Natural killer cell (primary cell): ENCODE measurements at regions not wholly inside any gene's neighbourhood (a gene's known extent, or its start where the extent isn't known, plus 50 kb on each side); places are given as distances from the start of the nearest gene placed in this dataset.

Experiments used
- ATAC-seq, 3 donors: fragments of 150-1000 bp in 2 of 3; fragments of 200-7000 bp in 1 of 3; cut with Tn5 transposase; 1 replicate in 1 of 3; 2 replicates in 2 of 3; pipeline ENCODE4 v1.10.0; 2021; ENCODE audit warnings: mild to moderate bottlenecking in 2 of 3, moderate library complexity in 2 of 3
- DNase-seq, 2 donors: peaks; one replicate each; pipeline versions ENCODE4 v3.0.0 to v3.0.0-alpha.2; 2013 to 2021; ENCODE audit warnings: mixed read lengths in 1 of 2
- H3K27ac ChIP-seq: one replicate; pipeline ENCODE4 v1.5.1; 2013; ENCODE audit warnings: mild to moderate bottlenecking, low read length
- H3K27me3 ChIP-seq: one replicate; pipeline ENCODE4 v1.6.1; 2013; ENCODE audit warnings: low read length; ENCODE audit not compliant: control insufficient read depth, insufficient read depth
- H3K36me3 ChIP-seq: one replicate; pipeline ENCODE4 v1.6.1; 2013; ENCODE audit warnings: low read length; ENCODE audit not compliant: control insufficient read depth, insufficient read depth
- H3K4me1 ChIP-seq: one replicate; pipeline ENCODE4 v1.6.1; 2013; ENCODE audit warnings: low read length; ENCODE audit not compliant: control insufficient read depth, insufficient read depth
- H3K4me3 ChIP-seq: one replicate; pipeline ENCODE4 v1.5.1; 2013; ENCODE audit warnings: low read length
- H3K9me3 ChIP-seq: one replicate; pipeline ENCODE4 v1.6.1; 2013; ENCODE audit warnings: low read length; ENCODE audit not compliant: control insufficient read depth, insufficient read depth
- H3K27ac Mint-ChIP-seq, 2 donors: one replicate each; pipeline ENCODE4 v1.8.0; 2022; ENCODE audit warnings: mild to moderate bottlenecking in 2 of 2, mixed read lengths in 2 of 2, moderate library complexity in 1 of 2
- H3K27me3 Mint-ChIP-seq, 2 donors: one replicate each; pipeline ENCODE4 v1.8.0; 2022; ENCODE audit warnings: low read depth in 2 of 2, mixed read lengths in 2 of 2
- H3K36me3 Mint-ChIP-seq: one replicate; pipeline ENCODE4 v1.8.0; 2022; ENCODE audit warnings: mixed read lengths
- H3K4me1 Mint-ChIP-seq, 2 donors: one replicate each; pipeline ENCODE4 v1.8.0; 2022; ENCODE audit warnings: mixed read lengths in 2 of 2
- H3K4me3 Mint-ChIP-seq: one replicate; pipeline ENCODE4 v1.8.0; 2022; ENCODE audit warnings: mild to moderate bottlenecking, moderate library complexity, mixed read lengths
- H3K9me3 Mint-ChIP-seq, 2 donors: one replicate each; pipeline ENCODE4 v1.8.0; 2022; ENCODE audit warnings: mixed read lengths in 2 of 2
- CTCF ChIP-seq: fragments of 200-600 bp; IDR thresholded peaks from one replicate; pipeline ENCODE4 v1.8.0; 2022; ENCODE audit warnings: antibody characterized with exemption
- WGBS: methylation state at CpG from one replicate; pipeline ENCODE4 v1.1.7; 2013; ENCODE audit warnings: missing lambda C conversion rate; ENCODE audit not compliant: insufficient coverage; 5-methylcytosine and 5-hydroxymethylcytosine counted together
- intact Hi-C: fragments of 100-400 bp; cut with micrococcal nuclease; formaldehyde crosslinking; loops from one replicate; pipeline ENCODE4 v1.14.2; 2022

- H3K27me3 ChIP-seq = no peaks in the 10 kb centered on the region
- no peak overlapping the region for H3K27ac ChIP-seq
- H3K4me3 ChIP-seq = no peak overlapping the region
- intact Hi-C loops = no loop called here
- H3K36me3 ChIP-seq = no peaks in the 10 kb centered on the region
- no peak for TF ChIP-seq CTCF
- H3K4me1 Mint-ChIP-seq = no peaks in the 10 kb centered on the region
- H3K9me3 Mint-ChIP-seq = no peaks in the 10 kb centered on the region
- ATAC-seq (no peak), DNase-seq (no peak)
- H3K27me3 Mint-ChIP-seq = peaks cover 6 to 9% of the 10 kb centered on the region in 2 donors
- H3K36me3 Mint-ChIP-seq = no peaks in the 10 kb centered on the region
- no peak overlapping the region for H3K27ac Mint-ChIP-seq
- H3K4me1 ChIP-seq = no peaks in the 10 kb centered on the region
- no peak overlapping the region for H3K4me3 Mint-ChIP-seq
- H3K9me3 ChIP-seq = no peaks in the 10 kb centered on the region
- WGBS = 100% methylated on average over 2 of the region's 3 CpGs
Observed at GRCh38 chr2:145503511-145503910, 983.6 kb upstream of the ZEB2 start.

- Histone ChIP-seq H3K4me3 (no peak overlapping the region), H3K36me3 (no peaks in the 10 kb centered on the region), H3K9me3 (no peaks in the 10 kb centered on the region), H3K4me1 (no peaks in the 10 kb centered on the region), H3K27ac (no peak overlapping the region), H3K27me3 (no peaks in the 10 kb centered on the region)
- H3K36me3 Mint-ChIP-seq = no peaks in the 10 kb centered on the region
- TF ChIP-seq CTCF = no peak
- intact Hi-C loops = no loop called here
- H3K4me3 Mint-ChIP-seq = no peak overlapping the region
- 96% methylated on average over 3 of the region's 3 CpGs for WGBS
- peaks cover 6 to 9% of the 10 kb centered on the region in 2 donors for H3K27me3 Mint-ChIP-seq
- H3K27ac Mint-ChIP-seq = no peak overlapping the region
- no peaks in the 10 kb centered on the region for H3K4me1 Mint-ChIP-seq
- H3K9me3 Mint-ChIP-seq = no peaks in the 10 kb centered on the region
- DNase-seq (no peak), ATAC-seq (no peak)
Observed at GRCh38 chr2:145501920-145502319, 982.0 kb upstream of the ZEB2 start.

- TF ChIP-seq CTCF = no peak
- peaks cover 0 to 2% of the 10 kb centered on the region in 2 donors for H3K9me3 Mint-ChIP-seq
- no peaks in the 10 kb centered on the region for H3K4me1 Mint-ChIP-seq
- H3K9me3 ChIP-seq = no peaks in the 10 kb centered on the region
- H3K4me3 ChIP-seq = no peak overlapping the region
- no peaks in the 10 kb centered on the region for H3K4me1 ChIP-seq
- no peaks in the 10 kb centered on the region for H3K36me3 Mint-ChIP-seq
- no peak overlapping the region for H3K27ac ChIP-seq
- ATAC-seq (no peak), DNase-seq (no peak)
- H3K27me3 Mint-ChIP-seq = peaks cover 3 to 14% of the 10 kb centered on the region in 2 donors
- H3K27me3 ChIP-seq = no peaks in the 10 kb centered on the region
- no peak overlapping the region for H3K27ac Mint-ChIP-seq
- no CpG with 5 or more reads among the region's 3 CpGs for WGBS
- no peak overlapping the region for H3K4me3 Mint-ChIP-seq
- intact Hi-C loops = no loop called here
- no peaks in the 10 kb centered on the region for H3K36me3 ChIP-seq
Observed at GRCh38 chr2:145495590-145495989, 975.7 kb upstream of the ZEB2 start.

GRCh38 chr2:145494441-145494840 lies 974.5 kb upstream of the ZEB2 start:
- ATAC-seq (no peak), DNase-seq (no peak)
- Histone ChIP-seq H3K4me1 (no peaks in the 10 kb centered on the region), H3K36me3 (no peaks in the 10 kb centered on the region), H3K27me3 (no peaks in the 10 kb centered on the region), H3K9me3 (no peaks in the 10 kb centered on the region), H3K4me3 (no peak overlapping the region), H3K27ac (no peak overlapping the region)
- no peak for TF ChIP-seq CTCF
- peaks cover 0 to 2% of the 10 kb centered on the region in 2 donors for H3K9me3 Mint-ChIP-seq
- no peak overlapping the region for H3K4me3 Mint-ChIP-seq
- no peaks in the 10 kb centered on the region for H3K4me1 Mint-ChIP-seq
- H3K27me3 Mint-ChIP-seq = peaks cover 3 to 14% of the 10 kb centered on the region in 2 donors
- H3K27ac Mint-ChIP-seq = no peak overlapping the region
- intact Hi-C loops = no loop called here
- no peaks in the 10 kb centered on the region for H3K36me3 Mint-ChIP-seq
- WGBS = no CpG with 5 or more reads among the region's 1 CpG
